Aorta (tissue), 5 donors: ENCODE measurements at regions not wholly inside any gene's neighbourhood (a gene's known extent, or its start where the extent isn't known, plus 50 kb on each side); places are given as distances from the start of the nearest gene placed in this dataset.
"Not testable (repeated sequence)": the region's sequence is repeated elsewhere in the genome, so short reads cannot be mapped to it uniquely, and the experiment has no call there.

Source experiments
- ATAC-seq: fragments of 200-7000 bp; cut with Tn5 transposase; one replicate; pipeline ENCODE4 v1.9.1; 2022; ENCODE audit warnings: moderate library complexity; ENCODE audit not compliant: low FRiP score
- DNase-seq, 2 donors: peaks; one replicate each; pipeline ENCODE4 v3.0.0-alpha.2; 2020
- H3K27ac ChIP-seq, 2 donors: one replicate each; pipeline ENCODE4 v1.5.1; 2013; ENCODE audit warnings: low read length in 2 of 2, mild to moderate bottlenecking in 2 of 2, moderate library complexity in 2 of 2, control low read depth in 1 of 2, inconsistent platforms in 1 of 2, low read depth in 1 of 2
- H3K27me3 ChIP-seq, 2 donors: one replicate each; pipeline ENCODE4 v1.6.1; 2013; ENCODE audit warnings: control low read depth in 1 of 2, low read length in 1 of 2, mild to moderate bottlenecking in 1 of 2, moderate library complexity in 1 of 2; ENCODE audit not compliant: insufficient read depth in 2 of 2, control insufficient read depth in 1 of 2
- H3K36me3 ChIP-seq, 2 donors: one replicate each; pipeline ENCODE4 v1.6.1; 2013; ENCODE audit warnings: control low read depth in 1 of 2, low read length in 1 of 2, mild to moderate bottlenecking in 1 of 2; ENCODE audit not compliant: insufficient read depth in 2 of 2, control insufficient read depth in 1 of 2
- H3K4me1 ChIP-seq, 2 donors: one replicate each; pipeline ENCODE4 v1.6.1; 2013; ENCODE audit warnings: low read length in 2 of 2, control low read depth in 1 of 2, mild to moderate bottlenecking in 1 of 2, moderate library complexity in 1 of 2; ENCODE audit not compliant: insufficient read depth in 2 of 2, control insufficient read depth in 1 of 2
- H3K4me3 ChIP-seq, 2 donors: one replicate each; pipeline ENCODE4 v1.5.1; 2013; ENCODE audit warnings: low read length in 2 of 2, control low read depth in 1 of 2, mild to moderate bottlenecking in 1 of 2
- H3K9me3 ChIP-seq: one replicate; pipeline ENCODE4 v1.6.1; 2013; ENCODE audit warnings: mild to moderate bottlenecking, low read length; ENCODE audit not compliant: control insufficient read depth
- WGBS, 2 donors: extraction: QIAGEN DNeasy Blood & Tissue Kit; methylation state at CpG; one replicate each; pipeline ENCODE4 v1.1.7; 2013; 5-methylcytosine and 5-hydroxymethylcytosine counted together
- intact Hi-C, 2 donors: fragments of 100-400 bp; cut with DNase I; formaldehyde crosslinking; loops; one replicate each; pipeline versions ENCODE4 v1.14.2 to v1.15.0; 2022
- donor health status: healthy with polysubstance abuse.
- donor health status: Bipolar disorder and iron deficiency.
- donor health status: DM: no; HTN: no; CAD: no.
- donor health status: DM: no; HTN: no; CAD: no.
- donor health status: DM: yes; HTN: yes; CAD: no.

- H3K4me1 ChIP-seq, H3K36me3 ChIP-seq, ATAC-seq, H3K9me3 ChIP-seq, H3K27ac ChIP-seq, DNase-seq, intact Hi-C loops, H3K4me3 ChIP-seq, H3K27me3 ChIP-seq: not testable (repeated sequence)
- WGBS, 2 donors: 80 to 88% methylated on average over 4 of the region's 4 CpGs
Measured at GRCh38 chr1:181186133-181186532, 97.6 kb downstream of the IER5 start.

DNA sequence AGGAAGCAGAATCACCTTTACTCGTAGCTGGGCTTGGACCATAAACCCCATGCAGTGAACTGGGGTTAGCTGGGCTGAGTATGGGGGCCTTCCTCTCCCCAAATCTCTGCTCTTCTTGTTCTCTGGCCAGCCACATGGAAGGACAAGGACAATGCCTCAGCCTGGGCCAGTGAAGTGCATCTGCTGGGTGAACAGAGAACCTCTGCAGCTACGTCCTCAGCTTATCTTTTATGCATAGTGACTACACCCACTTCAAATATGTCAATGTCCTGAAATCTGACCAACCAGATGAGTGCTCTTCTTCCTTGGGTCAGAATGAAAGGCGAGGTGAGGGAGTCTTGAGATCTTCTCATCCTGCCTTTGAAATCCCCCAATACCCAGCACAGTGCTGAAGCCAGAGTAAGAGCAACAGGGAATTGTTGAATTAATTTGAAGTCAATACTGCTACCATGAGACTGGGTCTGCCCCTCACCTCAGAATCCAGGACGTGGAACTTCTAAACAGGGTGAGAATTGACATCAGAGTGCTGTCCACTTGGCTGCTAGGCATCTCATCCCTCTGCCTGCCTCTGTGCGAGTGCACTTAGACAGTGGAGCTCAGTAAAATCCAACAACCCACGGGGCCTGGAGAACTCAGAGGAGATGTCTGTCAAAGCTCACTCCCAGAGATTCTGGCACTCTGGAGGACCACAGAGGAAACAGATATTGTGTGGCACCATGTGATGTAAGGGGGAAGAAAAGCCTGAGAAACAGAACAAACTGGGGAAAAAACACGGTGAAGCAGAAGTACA lies 99.0 kb downstream of the IER5 start:
- Histone ChIP-seq H3K27me3 (no peaks in the 10 kb centered on the region), H3K27ac (no peak overlapping the region), H3K4me1 (no peaks in the 10 kb centered on the region), H3K36me3 (no peaks in the 10 kb centered on the region), H3K9me3 (no peaks in the 10 kb centered on the region), H3K4me3 (no peak overlapping the region)
- 66 to 69% methylated on average over 7 of the region's 7 CpGs for WGBS, 2 donors
- intact Hi-C loops: no loop called here
- DNase-seq (no peak), ATAC-seq (no peak)

- H3K4me3 ChIP-seq: no peak overlapping the region
- DNase-seq (no peak), ATAC-seq (no peak)
- no peaks in the 10 kb centered on the region for H3K36me3 ChIP-seq
- no peak overlapping the region for H3K27ac ChIP-seq
- H3K27me3 ChIP-seq: no peaks in the 10 kb centered on the region
- 65 to 67% methylated on average over 7 of the region's 7 CpGs for WGBS, 2 donors
- intact Hi-C loops: no loop called here
- no peaks in the 10 kb centered on the region for H3K9me3 ChIP-seq
- no peaks in the 10 kb centered on the region for H3K4me1 ChIP-seq
Measured at GRCh38 chr1:181189245-181189644, 100.7 kb downstream of the IER5 start.

- H3K27me3 ChIP-seq: no peaks in the 10 kb centered on the region
- H3K4me3 ChIP-seq: no peak overlapping the region
- WGBS, 2 donors: 11% methylated on average over 35 to 40 of the region's 40 CpGs
- peak; percentile 55 to 86 for DNase-seq
- ATAC-seq: peak; percentile 83
- no peaks in the 10 kb centered on the region for H3K36me3 ChIP-seq
- H3K9me3 ChIP-seq: peaks cover 2% of the 10 kb centered on the region
- intact Hi-C loops: loop anchor here (2.0 to 10.0 kb wide), 2 partner anchors 235 kb away; no protein-coding TSS in a partner anchor
- H3K4me1 ChIP-seq: no peaks in the 10 kb centered on the region
- H3K27ac ChIP-seq: no peak overlapping the region
Measured at GRCh38 chr1:181189691-181190363, 101.3 kb downstream of the IER5 start.

DNA sequence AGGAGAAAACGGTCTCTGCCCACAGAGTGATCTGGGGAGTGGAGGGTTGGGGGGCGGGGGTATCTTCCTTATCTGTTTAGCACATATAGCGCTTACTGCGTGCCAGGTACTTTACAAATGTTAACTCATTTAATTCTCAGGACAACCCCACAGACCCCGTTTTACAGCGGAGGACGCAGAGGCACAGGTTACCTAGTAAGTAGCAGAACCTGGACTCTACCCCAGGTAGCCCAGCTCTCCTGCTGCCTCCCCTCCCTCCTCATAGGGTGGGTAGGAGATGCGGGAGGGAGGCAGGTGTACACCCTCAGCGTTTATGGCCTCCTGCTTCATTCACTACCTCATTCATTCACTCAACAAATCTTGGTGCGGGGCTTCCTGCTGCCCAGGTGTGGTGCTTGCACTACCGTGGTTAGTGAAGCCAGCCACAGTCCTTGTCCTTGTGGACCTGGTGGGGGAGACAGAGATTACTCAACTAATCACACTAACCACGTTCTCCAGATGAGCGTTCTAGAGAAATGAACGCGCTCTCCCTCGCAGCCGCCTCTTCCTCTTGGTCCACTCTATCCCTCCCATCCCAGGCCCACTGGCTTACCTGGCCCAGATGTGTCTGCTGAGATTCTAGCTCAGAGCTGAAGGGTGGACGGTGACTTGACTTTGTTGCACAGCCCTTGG lies 102.0 kb downstream of the IER5 start:
- intact Hi-C loops: loop anchor here (2.0 to 10.0 kb wide), 2 partner anchors 234 kb away; no protein-coding TSS in a partner anchor
- no peaks in the 10 kb centered on the region for H3K36me3 ChIP-seq
- no peak overlapping the region for H3K4me3 ChIP-seq
- peaks cover 2% of the 10 kb centered on the region for H3K9me3 ChIP-seq
- no peaks in the 10 kb centered on the region for H3K27me3 ChIP-seq
- DNase-seq (no peak), ATAC-seq (peak; percentile 19)
- no peak overlapping the region for H3K27ac ChIP-seq
- H3K4me1 ChIP-seq: no peaks in the 10 kb centered on the region
- WGBS, 2 donors: 68 to 69% methylated on average over 18 of the region's 18 CpGs

DNA sequence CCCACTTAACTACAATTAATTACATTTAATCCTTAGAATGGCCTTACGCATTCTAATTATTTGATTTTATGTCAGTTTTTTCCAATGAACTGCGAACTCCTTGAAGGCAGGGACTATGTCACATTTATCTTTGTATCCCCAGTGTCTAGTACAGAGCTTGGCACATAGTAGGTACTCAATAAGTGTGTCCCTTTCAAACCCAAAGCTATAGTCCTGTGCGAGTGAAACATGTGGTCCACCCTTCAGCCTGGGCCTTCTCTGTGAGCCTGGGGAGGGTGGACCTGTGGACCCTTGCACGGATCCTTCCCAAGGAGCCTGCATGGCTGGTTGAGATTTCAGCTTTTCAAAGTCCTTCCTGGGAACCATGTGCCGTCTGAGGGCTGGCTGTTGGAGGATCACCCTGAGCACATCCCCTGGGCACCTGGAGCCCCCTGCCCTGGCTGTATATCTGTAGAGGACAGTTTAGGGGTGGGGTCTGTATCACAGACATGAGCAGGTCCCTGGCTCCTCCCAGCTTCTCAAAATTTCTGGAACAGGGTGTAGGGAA lies 103.1 kb downstream of the IER5 start:
- peaks cover 2% of the 10 kb centered on the region for H3K9me3 ChIP-seq
- 90% methylated on average over 5 of the region's 5 CpGs for WGBS, 2 donors
- intact Hi-C loops: loop anchor here (2.0 to 10.0 kb wide), 2 partner anchors 233 kb away; no protein-coding TSS in a partner anchor
- ATAC-seq (no peak), DNase-seq (no peak)
- H3K4me1 ChIP-seq: no peaks in the 10 kb centered on the region
- H3K27ac ChIP-seq: no peak overlapping the region
- H3K27me3 ChIP-seq: no peaks in the 10 kb centered on the region
- H3K4me3 ChIP-seq: no peak overlapping the region
- no peaks in the 10 kb centered on the region for H3K36me3 ChIP-seq

DNA sequence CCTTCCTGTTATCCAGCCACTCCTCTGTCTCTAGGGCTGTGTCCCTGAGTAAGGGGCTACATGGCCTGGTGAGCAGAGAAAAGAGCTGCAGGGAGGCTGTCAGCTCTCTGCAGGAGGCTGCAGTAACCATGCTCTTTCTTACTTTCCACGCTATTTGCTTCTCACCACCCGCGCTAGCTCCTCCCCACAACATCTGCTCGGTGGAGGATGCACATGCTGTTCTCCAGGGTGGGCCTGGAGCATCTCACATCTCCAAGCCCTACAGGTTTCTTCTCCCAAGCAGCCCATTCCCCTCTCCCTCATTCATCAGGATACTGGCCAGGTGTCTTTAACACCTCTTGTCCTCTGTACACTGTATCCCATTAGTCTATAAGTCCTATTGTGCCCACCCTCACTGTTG lies 103.8 kb downstream of the IER5 start:
- no peak overlapping the region for H3K27ac ChIP-seq
- DNase-seq (no peak), ATAC-seq (no peak)
- 73 to 74% methylated on average over 4 of the region's 4 CpGs for WGBS, 2 donors
- no peaks in the 10 kb centered on the region for H3K4me1 ChIP-seq
- H3K4me3 ChIP-seq: no peak overlapping the region
- H3K36me3 ChIP-seq: no peaks in the 10 kb centered on the region
- intact Hi-C loops: loop anchor here in 1 of 2 donors (10.0 kb wide), 1 partner anchor 232 kb away; no protein-coding TSS in a partner anchor
- H3K9me3 ChIP-seq: peaks cover 2% of the 10 kb centered on the region
- no peaks in the 10 kb centered on the region for H3K27me3 ChIP-seq

GRCh38 chr1:181202986-181203555 lies 114.6 kb downstream of the IER5 start:
- Histone ChIP-seq H3K36me3 (no peaks in the 10 kb centered on the region), H3K27me3 (no peaks in the 10 kb centered on the region), H3K4me1 (no peaks in the 10 kb centered on the region), H3K9me3 (no peaks in the 10 kb centered on the region), H3K4me3 (no peak overlapping the region), H3K27ac (no peak overlapping the region)
- intact Hi-C loops: no loop called here
- DNase-seq: no peak
- WGBS, 2 donors: 73 to 83% methylated on average over 7 of the region's 7 CpGs
- no peak for ATAC-seq
